ENCODE measurements at regions not wholly inside any gene's neighbourhood (a gene's known extent, or its start where the extent isn't known, plus 50 kb on each side); places are given as distances from the start of the nearest gene placed in this dataset.

DNA sequence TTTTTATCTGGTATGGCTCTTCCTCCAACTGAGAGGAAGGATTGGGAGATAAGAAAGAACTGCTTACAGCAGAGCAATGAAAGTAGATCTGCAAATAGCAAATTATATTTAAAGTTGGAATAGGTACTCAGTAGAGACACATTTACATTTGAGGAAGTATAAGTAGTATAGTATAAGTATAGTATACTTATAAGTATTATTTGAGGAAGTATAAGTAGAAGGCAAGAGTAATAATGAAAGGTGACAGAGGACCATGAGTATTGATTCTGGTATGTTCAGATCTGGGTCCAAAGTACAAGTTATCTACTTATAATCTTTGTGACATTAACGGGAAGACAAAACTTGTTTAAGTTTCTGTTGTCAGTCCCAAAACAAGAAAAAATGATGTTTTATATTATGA is 527.6 kb upstream of the SORCS1 start:
- no peaks in the 10 kb centered on the region for H3K4me1 ChIP-seq (ENCODE audit: control insufficient read depth, insufficient read depth, low read length)
- H3K9me3 ChIP-seq (ENCODE audit: control insufficient read depth, insufficient read depth, low read depth, low read length): no peaks in the 10 kb centered on the region
- CTCF ChIA-PET: no interaction called here
- no peak overlapping the region for H3K4me3 ChIP-seq (ENCODE audit: low read depth, low read length)
- no peaks in the 10 kb centered on the region for H3K36me3 ChIP-seq (ENCODE audit: control insufficient read depth in 2 of 2, insufficient read depth in 1 of 2, low read length in 2 of 2)
- H3K27ac ChIP-seq (ENCODE audit: extremely low read depth, low read depth, low read length): no peak overlapping the region
- POLR2A ChIA-PET: no interaction called here
- TF ChIP-seq ZNF404 (tag by site-specific recombination; IDR thresholded peaks at IDR 0.05): no peak
- TF ChIP-seq, protein P1, sequence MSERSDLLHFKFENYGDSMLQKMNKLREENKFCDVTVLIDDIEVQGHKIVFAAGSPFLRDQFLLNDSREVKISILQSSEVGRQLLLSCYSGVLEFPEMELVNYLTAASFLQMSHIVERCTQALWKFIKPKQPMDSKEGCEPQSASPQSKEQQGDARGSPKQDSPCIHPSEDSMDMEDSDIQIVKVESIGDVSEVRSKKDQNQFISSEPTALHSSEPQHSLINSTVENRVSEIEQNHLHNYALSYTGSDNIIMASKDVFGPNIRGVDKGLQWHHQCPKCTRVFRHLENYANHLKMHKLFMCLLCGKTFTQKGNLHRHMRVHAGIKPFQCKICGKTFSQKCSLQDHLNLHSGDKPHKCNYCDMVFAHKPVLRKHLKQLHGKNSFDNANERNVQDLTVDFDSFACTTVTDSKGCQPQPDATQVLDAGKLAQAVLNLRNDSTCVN (tag by site-specific recombination; optimal IDR thresholded peaks at IDR 0.05): no peak
- no peak for TF ChIP-seq ZNF24 (tag by site-specific recombination; IDR thresholded peaks at IDR 0.05)
- no peak for TF ChIP-seq GLIS2 (tag by site-specific recombination; IDR thresholded peaks at IDR 0.05)
- TF ChIP-seq ZNF623 (tag by site-specific recombination; IDR thresholded peaks at IDR 0.05): no peak
- TF ChIP-seq ZNF510 (tag by site-specific recombination; IDR thresholded peaks at IDR 0.05; ENCODE audit: insufficient replicate concordance): no peak
- TF ChIP-seq, protein P2, sequence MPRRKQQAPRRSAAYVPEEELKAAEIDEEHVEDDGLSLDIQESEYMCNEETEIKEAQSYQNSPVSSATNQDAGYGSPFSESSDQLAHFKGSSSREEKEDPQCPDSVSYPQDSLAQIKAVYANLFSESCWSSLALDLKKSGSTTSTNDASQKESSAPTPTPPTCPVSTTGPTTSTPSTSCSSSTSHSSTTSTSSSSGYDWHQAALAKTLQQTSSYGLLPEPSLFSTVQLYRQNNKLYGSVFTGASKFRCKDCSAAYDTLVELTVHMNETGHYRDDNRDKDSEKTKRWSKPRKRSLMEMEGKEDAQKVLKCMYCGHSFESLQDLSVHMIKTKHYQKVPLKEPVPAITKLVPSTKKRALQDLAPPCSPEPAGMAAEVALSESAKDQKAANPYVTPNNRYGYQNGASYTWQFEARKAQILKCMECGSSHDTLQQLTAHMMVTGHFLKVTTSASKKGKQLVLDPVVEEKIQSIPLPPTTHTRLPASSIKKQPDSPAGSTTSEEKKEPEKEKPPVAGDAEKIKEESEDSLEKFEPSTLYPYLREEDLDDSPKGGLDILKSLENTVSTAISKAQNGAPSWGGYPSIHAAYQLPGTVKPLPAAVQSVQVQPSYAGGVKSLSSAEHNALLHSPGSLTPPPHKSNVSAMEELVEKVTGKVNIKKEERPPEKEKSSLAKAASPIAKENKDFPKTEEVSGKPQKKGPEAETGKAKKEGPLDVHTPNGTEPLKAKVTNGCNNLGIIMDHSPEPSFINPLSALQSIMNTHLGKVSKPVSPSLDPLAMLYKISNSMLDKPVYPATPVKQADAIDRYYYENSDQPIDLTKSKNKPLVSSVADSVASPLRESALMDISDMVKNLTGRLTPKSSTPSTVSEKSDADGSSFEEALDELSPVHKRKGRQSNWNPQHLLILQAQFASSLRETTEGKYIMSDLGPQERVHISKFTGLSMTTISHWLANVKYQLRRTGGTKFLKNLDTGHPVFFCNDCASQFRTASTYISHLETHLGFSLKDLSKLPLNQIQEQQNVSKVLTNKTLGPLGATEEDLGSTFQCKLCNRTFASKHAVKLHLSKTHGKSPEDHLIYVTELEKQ (tag by site-specific recombination; IDR thresholded peaks at IDR 0.05; ENCODE audit: borderline replicate concordance): no peak
- TF ChIP-seq ZNF76 (tag by site-specific recombination; IDR thresholded peaks at IDR 0.05; ENCODE audit: borderline replicate concordance, low read depth): no peak
- TF ChIP-seq ZFHX2 (tag by site-specific recombination; conservative IDR thresholded peaks at IDR 0.05): no peak
- TF ChIP-seq ZNF707 (tag by site-specific recombination; IDR thresholded peaks at IDR 0.05): no peak
- TF ChIP-seq ZNF792 (tag by site-specific recombination; IDR thresholded peaks at IDR 0.05): no peak
- no peak for TF ChIP-seq ZNF558 (tag by site-specific recombination; IDR thresholded peaks at IDR 0.05)
- no peak for TF ChIP-seq ZIC2 (tag by site-specific recombination; IDR thresholded peaks at IDR 0.05)

DNA sequence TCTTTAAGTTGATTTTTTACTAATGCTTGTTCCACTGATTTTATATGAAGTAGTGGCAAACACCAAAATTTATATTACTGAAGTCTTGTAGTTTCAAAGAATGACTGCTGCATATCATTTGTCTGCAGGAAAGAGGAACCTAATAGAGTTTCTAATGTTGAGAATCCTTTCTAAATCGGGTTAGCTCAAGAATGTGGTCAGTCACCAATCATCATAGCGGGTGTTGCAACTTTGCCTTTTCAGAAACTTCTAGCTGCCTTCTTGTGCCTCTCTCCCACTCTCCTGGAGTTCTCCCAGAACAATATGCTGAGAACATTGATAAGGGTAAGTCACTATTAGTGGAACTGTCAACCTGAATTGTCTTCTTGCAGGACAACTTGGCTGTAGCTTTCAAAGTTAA is 524.8 kb upstream of the SORCS1 start:
- H3K36me3 ChIP-seq (ENCODE audit: control insufficient read depth in 2 of 2, insufficient read depth in 1 of 2, low read length in 2 of 2): no peaks in the 10 kb centered on the region
- POLR2A ChIA-PET: no interaction called here
- H3K4me1 ChIP-seq (ENCODE audit: control insufficient read depth, insufficient read depth, low read length): no peaks in the 10 kb centered on the region
- H3K27ac ChIP-seq (ENCODE audit: extremely low read depth, low read depth, low read length): no peak overlapping the region
- no peak overlapping the region for H3K4me3 ChIP-seq (ENCODE audit: low read depth, low read length)
- H3K9me3 ChIP-seq (ENCODE audit: control insufficient read depth, insufficient read depth, low read depth, low read length): no peaks in the 10 kb centered on the region
- CTCF ChIA-PET: no interaction called here
- TF ChIP-seq ZNF843 (tag by site-specific recombination; IDR thresholded peaks at IDR 0.05): no peak
- TF ChIP-seq ZNF19 (tag by site-specific recombination; IDR thresholded peaks at IDR 0.05; ENCODE audit: low read depth): no peak
- TF ChIP-seq ZNF202 (tag by site-specific recombination; IDR thresholded peaks at IDR 0.05; ENCODE audit: borderline replicate concordance): no peak
- TF ChIP-seq ZNF223 (tag by site-specific recombination; IDR thresholded peaks at IDR 0.05): no peak
- TF ChIP-seq, protein P3, sequence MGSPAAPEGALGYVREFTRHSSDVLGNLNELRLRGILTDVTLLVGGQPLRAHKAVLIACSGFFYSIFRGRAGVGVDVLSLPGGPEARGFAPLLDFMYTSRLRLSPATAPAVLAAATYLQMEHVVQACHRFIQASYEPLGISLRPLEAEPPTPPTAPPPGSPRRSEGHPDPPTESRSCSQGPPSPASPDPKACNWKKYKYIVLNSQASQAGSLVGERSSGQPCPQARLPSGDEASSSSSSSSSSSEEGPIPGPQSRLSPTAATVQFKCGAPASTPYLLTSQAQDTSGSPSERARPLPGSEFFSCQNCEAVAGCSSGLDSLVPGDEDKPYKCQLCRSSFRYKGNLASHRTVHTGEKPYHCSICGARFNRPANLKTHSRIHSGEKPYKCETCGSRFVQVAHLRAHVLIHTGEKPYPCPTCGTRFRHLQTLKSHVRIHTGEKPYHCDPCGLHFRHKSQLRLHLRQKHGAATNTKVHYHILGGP (tag by site-specific recombination; IDR thresholded peaks at IDR 0.05): no peak
- no peak for TF ChIP-seq ZNF623 (tag by site-specific recombination; IDR thresholded peaks at IDR 0.05)
- TF ChIP-seq, protein P2 (tag by site-specific recombination; IDR thresholded peaks at IDR 0.05; ENCODE audit: borderline replicate concordance): no peak
- no peak for TF ChIP-seq ZNF292 (tag by site-specific recombination; IDR thresholded peaks at IDR 0.05; ENCODE audit: borderline replicate concordance, low read depth)
- TF ChIP-seq, protein P4, sequence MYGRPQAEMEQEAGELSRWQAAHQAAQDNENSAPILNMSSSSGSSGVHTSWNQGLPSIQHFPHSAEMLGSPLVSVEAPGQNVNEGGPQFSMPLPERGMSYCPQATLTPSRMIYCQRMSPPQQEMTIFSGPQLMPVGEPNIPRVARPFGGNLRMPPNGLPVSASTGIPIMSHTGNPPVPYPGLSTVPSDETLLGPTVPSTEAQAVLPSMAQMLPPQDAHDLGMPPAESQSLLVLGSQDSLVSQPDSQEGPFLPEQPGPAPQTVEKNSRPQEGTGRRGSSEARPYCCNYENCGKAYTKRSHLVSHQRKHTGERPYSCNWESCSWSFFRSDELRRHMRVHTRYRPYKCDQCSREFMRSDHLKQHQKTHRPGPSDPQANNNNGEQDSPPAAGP (tag by site-specific recombination; IDR thresholded peaks at IDR 0.05): no peak
- no peak for TF ChIP-seq SCRT2 (tag by site-specific recombination; IDR thresholded peaks at IDR 0.05)
- TF ChIP-seq, protein P5, sequence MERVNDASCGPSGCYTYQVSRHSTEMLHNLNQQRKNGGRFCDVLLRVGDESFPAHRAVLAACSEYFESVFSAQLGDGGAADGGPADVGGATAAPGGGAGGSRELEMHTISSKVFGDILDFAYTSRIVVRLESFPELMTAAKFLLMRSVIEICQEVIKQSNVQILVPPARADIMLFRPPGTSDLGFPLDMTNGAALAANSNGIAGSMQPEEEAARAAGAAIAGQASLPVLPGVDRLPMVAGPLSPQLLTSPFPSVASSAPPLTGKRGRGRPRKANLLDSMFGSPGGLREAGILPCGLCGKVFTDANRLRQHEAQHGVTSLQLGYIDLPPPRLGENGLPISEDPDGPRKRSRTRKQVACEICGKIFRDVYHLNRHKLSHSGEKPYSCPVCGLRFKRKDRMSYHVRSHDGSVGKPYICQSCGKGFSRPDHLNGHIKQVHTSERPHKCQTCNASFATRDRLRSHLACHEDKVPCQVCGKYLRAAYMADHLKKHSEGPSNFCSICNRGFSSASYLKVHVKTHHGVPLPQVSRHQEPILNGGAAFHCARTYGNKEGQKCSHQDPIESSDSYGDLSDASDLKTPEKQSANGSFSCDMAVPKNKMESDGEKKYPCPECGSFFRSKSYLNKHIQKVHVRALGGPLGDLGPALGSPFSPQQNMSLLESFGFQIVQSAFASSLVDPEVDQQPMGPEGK (tag by site-specific recombination; IDR thresholded peaks at IDR 0.05): no peak
